ENCODE measurements at regions not wholly inside any gene's neighbourhood (a gene's known extent, or its start where the extent isn't known, plus 50 kb on each side); places are given as distances from the start of the nearest gene placed in this dataset.

- no peak overlapping the region for H3K4me3 ChIP-seq
- intact Hi-C loops (cut with DNase I; ENCODE audit: low total_unique reads) (no loop called here), in situ Hi-C loops (cut with MboI; ENCODE audit: low pct_ligation_motif_present in 1 of 4, low pct_unique_long_range_greater_than_20kb in 1 of 4, low sequenced_read_pairs in 3 of 4) (no loop called here)
- H3K27ac ChIP-seq = no peak overlapping the region
- H3K36me3 ChIP-seq = no peaks in the 10 kb centered on the region
- no peak for TF ChIP-seq EP300 (IDR thresholded peaks at IDR 0.05; ENCODE audit: low read depth)
- no peak for TF ChIP-seq POLR2A (IDR thresholded peaks at IDR 0.05)
- no peak for TF ChIP-seq POLR2AphosphoS5 (IDR thresholded peaks at IDR 0.05)
- TF ChIP-seq, protein P1, sequence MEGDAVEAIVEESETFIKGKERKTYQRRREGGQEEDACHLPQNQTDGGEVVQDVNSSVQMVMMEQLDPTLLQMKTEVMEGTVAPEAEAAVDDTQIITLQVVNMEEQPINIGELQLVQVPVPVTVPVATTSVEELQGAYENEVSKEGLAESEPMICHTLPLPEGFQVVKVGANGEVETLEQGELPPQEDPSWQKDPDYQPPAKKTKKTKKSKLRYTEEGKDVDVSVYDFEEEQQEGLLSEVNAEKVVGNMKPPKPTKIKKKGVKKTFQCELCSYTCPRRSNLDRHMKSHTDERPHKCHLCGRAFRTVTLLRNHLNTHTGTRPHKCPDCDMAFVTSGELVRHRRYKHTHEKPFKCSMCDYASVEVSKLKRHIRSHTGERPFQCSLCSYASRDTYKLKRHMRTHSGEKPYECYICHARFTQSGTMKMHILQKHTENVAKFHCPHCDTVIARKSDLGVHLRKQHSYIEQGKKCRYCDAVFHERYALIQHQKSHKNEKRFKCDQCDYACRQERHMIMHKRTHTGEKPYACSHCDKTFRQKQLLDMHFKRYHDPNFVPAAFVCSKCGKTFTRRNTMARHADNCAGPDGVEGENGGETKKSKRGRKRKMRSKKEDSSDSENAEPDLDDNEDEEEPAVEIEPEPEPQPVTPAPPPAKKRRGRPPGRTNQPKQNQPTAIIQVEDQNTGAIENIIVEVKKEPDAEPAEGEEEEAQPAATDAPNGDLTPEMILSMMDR (IDR thresholded peaks at IDR 0.05) = no peak
- H3K27me3 ChIP-seq = no peaks in the 10 kb centered on the region
- H3K9me3 ChIP-seq = no peaks in the 10 kb centered on the region
- H3K4me1 ChIP-seq = no peaks in the 10 kb centered on the region
- no peak for DNase-seq
Observed at GRCh38 chr2:196479350-196479749, 160.2 kb upstream of the CCDC150 start.

DNA sequence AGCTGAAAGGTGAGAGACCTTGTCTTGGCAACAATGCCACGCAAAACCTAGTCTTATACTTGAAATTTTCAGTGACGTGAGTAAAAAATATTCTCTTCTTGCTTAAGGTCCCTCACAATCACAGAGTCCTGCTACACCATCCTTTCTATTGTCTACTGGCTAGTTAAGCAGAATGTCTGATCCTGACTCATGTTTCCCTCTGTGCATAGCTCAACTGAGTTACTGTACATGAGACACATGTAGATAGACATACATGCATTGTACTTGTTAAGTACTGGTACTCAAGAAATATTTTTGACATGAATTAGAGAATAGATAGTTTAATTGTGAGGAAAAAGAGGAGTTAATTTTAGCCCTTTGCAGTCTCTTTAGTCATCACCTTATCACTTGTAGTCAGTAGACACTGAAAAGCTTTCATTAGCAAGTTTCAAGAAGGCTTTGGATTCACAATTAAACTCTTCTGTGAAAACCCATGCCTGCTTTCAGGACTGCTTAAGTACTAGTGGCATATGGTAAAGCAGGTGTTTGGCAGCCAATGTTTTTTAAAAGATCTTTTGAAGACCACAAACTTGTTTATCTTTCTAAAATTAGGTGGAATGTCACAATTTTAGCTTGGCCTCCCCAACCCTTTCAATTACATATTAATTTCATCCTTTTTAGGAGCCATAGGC, 158.7 kb upstream of the CCDC150 start:
- Histone ChIP-seq H3K36me3 (no peaks in the 10 kb centered on the region), H3K4me3 (no peak overlapping the region), H3K27me3 (no peaks in the 10 kb centered on the region), H3K4me1 (no peaks in the 10 kb centered on the region), H3K27ac (no peak overlapping the region), H3K9me3 (no peaks in the 10 kb centered on the region)
- in situ Hi-C loops (cut with MboI; ENCODE audit: low pct_ligation_motif_present in 1 of 4, low pct_unique_long_range_greater_than_20kb in 1 of 4, low sequenced_read_pairs in 3 of 4) = no loop called here
- no peak for TF ChIP-seq EP300 (IDR thresholded peaks at IDR 0.05; ENCODE audit: low read depth)
- no peak for DNase-seq
- intact Hi-C loops (cut with DNase I; ENCODE audit: low total_unique reads) = no loop called here
- WGBS, 2 donors (ENCODE audit: low coverage in 1 of 2) = 94% methylated on average over 2 of the region's 2 CpGs; no CpG with 5 or more reads in 1 of the 2 donors

DNA sequence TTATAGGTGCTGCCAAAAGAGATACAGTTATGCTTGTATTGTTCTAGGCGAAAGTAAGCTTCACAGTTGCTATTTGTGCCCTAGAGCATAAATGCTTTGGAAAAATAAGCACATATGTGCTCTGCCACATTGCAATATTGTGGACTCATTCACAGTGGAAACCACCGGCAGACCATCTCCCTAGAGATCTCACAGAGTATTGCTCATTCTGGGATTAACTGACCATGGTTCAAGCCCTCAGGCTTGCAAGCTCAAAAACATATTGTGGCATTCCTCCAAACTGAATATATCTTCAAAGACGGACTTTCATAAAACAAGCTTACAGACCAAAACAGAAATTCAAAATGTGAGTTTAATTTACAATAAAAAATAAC, 158.2 kb upstream of the CCDC150 start:
- DNase-seq = no peak
- no peak for TF ChIP-seq EP300 (IDR thresholded peaks at IDR 0.05; ENCODE audit: low read depth)
- no peak for TF ChIP-seq POLR2AphosphoS5 (IDR thresholded peaks at IDR 0.05)
- TF ChIP-seq, protein P1 (IDR thresholded peaks at IDR 0.05) = no peak
- TF ChIP-seq POLR2A (IDR thresholded peaks at IDR 0.05) = no peak
- H3K4me1 ChIP-seq = no peaks in the 10 kb centered on the region
- WGBS, 2 donors (ENCODE audit: low coverage in 1 of 2) = 66 to 90% methylated on average over 2 to 3 of the region's 3 CpGs
- no peaks in the 10 kb centered on the region for H3K27me3 ChIP-seq
- intact Hi-C loops (cut with DNase I; ENCODE audit: low total_unique reads) = no loop called here
- H3K4me3 ChIP-seq = no peak overlapping the region
- in situ Hi-C loops (cut with MboI; ENCODE audit: low pct_ligation_motif_present in 1 of 4, low pct_unique_long_range_greater_than_20kb in 1 of 4, low sequenced_read_pairs in 3 of 4) = no loop called here
- H3K36me3 ChIP-seq = no peaks in the 10 kb centered on the region
- no peak overlapping the region for H3K27ac ChIP-seq
- H3K9me3 ChIP-seq = no peaks in the 10 kb centered on the region

DNA sequence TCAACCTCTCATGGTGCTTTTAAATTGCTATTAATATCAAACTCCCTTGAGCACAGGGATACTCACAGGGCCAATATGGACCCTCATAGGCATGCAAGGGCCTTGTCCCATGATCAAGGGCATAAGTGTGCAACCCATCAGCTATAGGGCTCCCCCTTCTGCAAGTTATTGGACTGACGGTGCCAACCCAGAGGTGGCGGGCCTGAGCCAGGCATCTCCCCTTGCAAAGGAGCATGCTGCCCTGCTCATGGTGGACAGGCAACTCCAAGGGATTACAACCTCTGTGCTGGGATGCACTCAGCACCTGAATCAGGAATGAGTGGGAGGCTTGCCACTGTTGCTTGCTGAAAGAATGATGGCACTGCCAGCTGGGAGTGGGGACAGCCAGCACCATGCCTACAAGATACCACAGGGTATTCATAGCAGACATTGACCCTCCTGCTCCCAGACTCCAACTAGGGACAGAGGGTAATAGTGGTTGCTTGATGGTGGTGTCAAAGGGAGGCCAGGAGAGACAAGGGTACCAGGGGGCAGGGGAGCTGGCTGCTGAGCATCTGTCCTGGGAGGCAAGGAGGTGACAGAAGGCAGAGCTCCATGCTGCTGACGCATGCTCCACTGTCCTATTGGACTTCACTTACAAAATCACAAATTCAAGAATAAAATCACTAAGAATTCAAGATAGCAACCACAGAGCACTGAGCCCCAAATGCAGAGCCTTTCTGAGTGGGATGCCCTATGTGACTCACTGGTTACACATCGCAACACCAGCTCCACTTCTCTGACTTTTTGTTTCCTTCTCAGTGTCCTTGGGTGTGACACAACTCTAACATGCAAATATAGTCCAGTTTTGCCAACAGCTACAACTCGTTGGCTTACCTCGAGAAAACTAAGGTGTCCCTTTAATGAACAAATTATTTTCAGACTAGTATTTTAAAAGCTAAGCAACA, 157.1 kb upstream of the CCDC150 start:
- H3K36me3 ChIP-seq = no peaks in the 10 kb centered on the region
- in situ Hi-C loops (cut with MboI; ENCODE audit: low pct_ligation_motif_present in 1 of 4, low pct_unique_long_range_greater_than_20kb in 1 of 4, low sequenced_read_pairs in 3 of 4) (no loop called here), intact Hi-C loops (cut with DNase I; ENCODE audit: low total_unique reads) (no loop called here)
- no peaks in the 10 kb centered on the region for H3K4me1 ChIP-seq
- no peak overlapping the region for H3K4me3 ChIP-seq
- H3K27me3 ChIP-seq = no peaks in the 10 kb centered on the region
- TF ChIP-seq EP300 (IDR thresholded peaks at IDR 0.05; ENCODE audit: low read depth) (no peak), POLR2AphosphoS5 (IDR thresholded peaks at IDR 0.05) (no peak), POLR2A (IDR thresholded peaks at IDR 0.05) (no peak)
- TF ChIP-seq, protein P1 (IDR thresholded peaks at IDR 0.05) = no peak
- no peaks in the 10 kb centered on the region for H3K9me3 ChIP-seq
- WGBS, 2 donors (ENCODE audit: low coverage in 1 of 2) = 82 to 84% methylated on average over 4 to 6 of the region's 6 CpGs
- H3K27ac ChIP-seq = no peak overlapping the region
- no peak for DNase-seq

All from transverse colon (tissue), 4 donors.